ENCODE measurements at regions not wholly inside any gene's neighbourhood (a gene's known extent, or its start where the extent isn't known, plus 50 kb on each side); places are given as distances from the start of the nearest gene placed in this dataset.
"Not testable (repeated sequence)": the region's sequence is repeated elsewhere in the genome, so short reads cannot be mapped to it uniquely, and the experiment has no call there.

GRCh38 chr4:84224522-84224921, 274.6 kb downstream of the NKX6-1 start:
- DNase-seq (ENCODE audit: low read depth, low spot score) = no peak

GRCh38 chr4:84221704-84222103, 277.4 kb downstream of the NKX6-1 start:
- DNase-seq (ENCODE audit: low read depth, low spot score) = no peak

DNA sequence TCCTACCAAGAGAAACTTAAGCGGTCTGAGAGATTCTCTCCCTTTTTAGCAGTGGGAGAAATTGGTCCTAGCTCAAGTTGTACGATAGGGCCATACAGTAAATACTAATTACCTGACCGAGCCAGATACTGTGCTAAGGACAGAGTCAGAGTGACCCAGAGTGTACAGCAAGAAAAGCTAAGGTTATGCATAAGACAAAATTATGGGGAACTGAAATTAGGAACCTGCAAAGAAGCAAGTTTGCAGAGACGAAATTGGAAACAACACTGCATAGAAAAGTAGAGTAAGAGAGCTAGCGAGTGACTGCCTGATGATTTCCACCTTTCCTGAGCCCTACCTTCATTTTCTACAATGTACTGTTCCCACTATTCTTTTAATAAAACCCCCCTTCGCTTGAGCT, 278.1 kb downstream of the NKX6-1 start:
- no peak for DNase-seq (ENCODE audit: low read depth, low spot score)

- DNase-seq (ENCODE audit: low read depth, low spot score) = no peak
Measured at GRCh38 chr4:84219656-84220055, 279.4 kb downstream of the NKX6-1 start.

- no peak for DNase-seq (ENCODE audit: low read depth, low spot score)
Measured at GRCh38 chr4:84218031-84218430, 281.1 kb downstream of the NKX6-1 start.

DNA sequence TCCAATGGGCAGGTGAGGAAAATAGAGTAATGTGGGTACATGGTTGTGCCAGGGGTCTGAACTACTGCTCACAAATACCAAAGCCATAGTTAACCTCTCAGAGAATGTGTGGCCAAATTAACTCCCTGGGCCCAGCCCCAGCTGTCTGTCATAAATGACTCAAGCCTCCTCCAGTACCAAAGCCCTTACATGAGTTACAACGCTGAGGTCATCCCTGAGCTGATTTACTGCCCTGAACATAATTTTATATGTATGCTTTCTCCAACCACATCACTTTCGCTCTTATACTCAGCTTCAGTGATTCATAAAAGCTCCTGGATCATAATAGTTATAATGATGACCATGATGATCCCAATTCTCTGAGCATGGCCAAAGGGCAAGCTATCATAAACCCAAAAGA, 283.9 kb downstream of the NKX6-1 start:
- no peak for DNase-seq (ENCODE audit: low read depth, low spot score)

DNA sequence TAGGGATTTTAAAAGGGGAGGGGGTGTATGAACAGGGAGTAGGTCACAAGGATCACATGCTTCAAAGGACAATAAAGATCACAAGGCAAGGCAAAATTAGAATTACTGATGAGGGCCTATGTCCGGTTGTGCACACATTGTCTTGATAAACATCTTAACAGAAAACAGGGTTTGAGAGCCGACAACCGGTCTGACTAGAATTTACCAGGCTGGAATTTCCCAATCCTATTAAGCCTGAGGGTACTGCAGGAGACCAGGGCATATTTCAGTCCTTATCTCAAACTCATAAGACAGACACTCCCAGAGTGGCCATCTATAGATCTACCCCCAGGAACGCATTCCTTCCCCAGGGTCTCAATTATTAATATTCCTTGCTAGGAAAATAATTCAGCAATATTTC, 292.9 kb downstream of the NKX6-1 start:
- not testable (repeated sequence) for DNase-seq (ENCODE audit: low read depth, low spot score)

DNA sequence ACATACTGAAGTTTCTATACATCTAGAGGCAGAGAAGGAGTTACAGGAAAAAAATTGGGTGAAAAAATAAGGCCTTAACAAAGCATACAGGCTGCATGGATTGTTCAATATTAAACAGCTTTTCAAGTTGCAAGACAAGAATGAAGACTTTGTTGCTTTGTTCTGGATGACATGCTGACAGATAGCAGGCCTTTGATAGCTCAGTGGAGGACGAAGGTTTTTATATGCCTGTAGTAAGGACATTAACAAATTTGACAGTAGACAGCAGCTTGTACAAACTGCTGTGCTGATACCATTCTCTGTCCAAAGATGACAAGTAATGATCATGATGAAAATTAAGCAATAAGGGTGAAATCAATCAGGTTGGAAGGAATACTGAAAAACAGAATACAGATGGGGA, 309.9 kb downstream of the NKX6-1 start:
- DNase-seq (ENCODE audit: low read depth, low spot score) = no peak

DNA sequence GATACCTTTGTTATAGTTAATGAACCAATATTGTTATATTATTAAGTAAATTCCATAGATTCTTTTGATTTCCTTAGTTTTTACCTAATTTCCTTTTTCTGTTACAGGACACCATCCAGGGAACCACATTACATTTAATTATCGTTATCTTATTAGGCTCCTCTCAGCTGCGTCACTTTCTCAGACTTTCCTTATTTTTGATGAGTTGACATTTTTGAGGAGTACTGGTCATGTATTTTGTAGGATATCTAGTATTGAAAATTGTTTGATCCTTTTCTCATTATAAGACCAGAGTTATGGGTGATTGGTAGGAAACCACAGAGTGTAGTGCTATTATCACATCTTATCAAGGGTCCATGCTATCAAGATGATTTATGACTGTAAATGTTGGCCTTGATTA, 319.7 kb downstream of the NKX6-1 start:
- DNase-seq (ENCODE audit: low read depth, low spot score) = no peak

- no peak for DNase-seq (ENCODE audit: low read depth, low spot score)
Measured at GRCh38 chr4:84177831-84178542, 321.1 kb downstream of the NKX6-1 start.

- DNase-seq (ENCODE audit: low read depth, low spot score) = no peak
Measured at GRCh38 chr4:84176016-84176415, 323.1 kb downstream of the NKX6-1 start.

DNA sequence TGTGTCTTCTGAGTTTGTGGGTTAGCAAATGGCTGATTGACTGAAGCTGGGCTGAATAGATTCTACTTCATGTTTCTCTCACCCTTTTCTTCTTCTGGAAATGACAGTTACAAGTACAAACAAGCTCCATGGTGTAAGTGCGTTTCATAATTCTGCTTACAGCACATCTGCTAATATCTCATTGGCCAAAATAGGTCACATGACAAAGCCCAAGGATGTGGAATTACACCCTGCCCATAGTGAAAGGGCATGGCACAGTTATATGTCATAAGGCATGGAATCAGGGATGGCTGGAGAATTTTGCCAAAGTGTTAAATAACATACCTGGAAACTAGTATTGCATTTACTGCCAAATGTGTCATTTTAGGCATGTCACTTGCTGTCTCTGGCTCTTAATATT, 327.2 kb downstream of the NKX6-1 start:
- DNase-seq (ENCODE audit: low read depth, low spot score) = no peak

- DNase-seq (ENCODE audit: low read depth, low spot score) = no peak
Measured at GRCh38 chr4:84167564-84167963, 331.5 kb downstream of the NKX6-1 start.

DNA sequence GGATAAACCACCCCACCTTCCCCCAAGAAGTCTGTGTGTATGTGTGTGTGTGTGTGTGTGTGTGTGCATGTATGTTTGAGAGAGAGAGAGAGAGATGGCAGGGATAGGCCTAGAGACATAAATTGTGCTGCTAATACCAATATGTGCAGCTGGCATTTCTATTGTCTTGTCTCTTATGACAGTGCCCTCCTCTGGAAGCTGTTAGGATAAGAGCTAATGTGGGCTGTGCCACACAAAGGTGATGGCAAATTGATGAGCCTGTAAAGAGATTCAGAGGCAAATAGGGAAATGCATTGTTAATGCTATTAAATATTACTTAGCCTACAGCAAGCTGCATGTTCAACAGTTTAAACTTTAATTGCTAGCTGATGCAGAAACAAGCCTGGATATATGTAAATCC, 332.0 kb downstream of the NKX6-1 start:
- DNase-seq (ENCODE audit: low read depth, low spot score) = no peak

- DNase-seq (ENCODE audit: low read depth, low spot score) = no peak
Measured at GRCh38 chr4:84166486-84166885, 332.6 kb downstream of the NKX6-1 start.

DNA sequence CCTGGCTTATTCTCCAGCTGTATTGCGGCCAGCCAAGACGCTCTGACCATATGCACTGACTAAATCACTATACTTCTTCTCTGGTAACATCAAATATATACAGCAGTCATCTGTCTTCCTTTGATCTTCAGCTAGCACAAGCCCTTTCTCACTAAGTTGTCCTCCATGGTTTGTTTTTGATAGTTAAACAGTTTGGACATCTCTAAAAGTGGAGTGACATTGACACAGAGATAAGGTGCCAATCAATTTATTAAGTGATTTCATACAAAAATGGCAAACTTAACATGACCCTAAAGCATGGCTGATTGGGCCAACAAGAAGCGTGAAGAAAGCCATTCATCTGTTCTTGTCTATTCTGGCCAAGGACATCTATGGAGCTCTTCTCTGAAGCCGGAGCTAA, 334.9 kb downstream of the NKX6-1 start:
- no peak for DNase-seq (ENCODE audit: low read depth, low spot score)

DNA sequence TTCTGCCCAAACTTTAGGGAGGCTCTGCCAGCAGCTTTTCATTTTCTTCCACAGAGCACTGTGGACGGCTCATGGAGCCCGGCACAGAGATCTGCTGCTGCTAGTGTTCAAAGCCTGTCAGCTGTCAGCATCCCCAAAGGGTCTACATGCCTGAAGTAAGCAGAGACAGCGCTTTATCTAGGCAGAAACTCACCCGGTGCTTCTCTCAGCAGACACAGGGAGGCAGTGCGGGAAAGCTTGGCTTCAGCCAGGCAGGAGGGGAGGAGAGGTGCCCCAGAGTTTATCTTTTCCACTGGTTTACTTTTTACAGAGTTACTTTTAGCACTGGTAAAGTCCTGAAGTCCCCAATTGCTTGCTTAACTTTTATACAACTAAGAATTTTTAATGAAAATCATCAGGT, 339.3 kb downstream of the NKX6-1 start:
- no peak for DNase-seq (ENCODE audit: low read depth, low spot score)

DNA sequence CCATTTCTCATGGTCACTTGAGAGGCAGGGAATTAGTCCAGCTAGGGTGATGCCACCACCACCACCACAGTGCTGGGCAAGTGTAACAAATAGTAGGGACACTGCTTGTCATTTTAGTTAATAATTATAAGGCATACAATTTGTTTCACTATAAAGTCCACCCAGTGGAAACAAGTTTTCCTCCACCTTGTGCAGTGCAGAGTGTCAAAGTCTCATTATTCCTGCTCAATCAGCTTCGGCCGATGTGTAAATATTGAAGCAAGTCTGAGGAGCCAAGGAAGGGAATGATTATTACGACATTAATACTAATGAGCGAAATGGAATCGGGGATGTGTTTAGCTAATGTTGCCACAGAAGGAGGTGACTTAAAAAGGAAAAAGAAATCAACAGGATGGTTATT, 340.4 kb downstream of the NKX6-1 start:
- no peak for DNase-seq (ENCODE audit: low read depth, low spot score)

GRCh38 chr4:84151574-84151973, 347.5 kb downstream of the NKX6-1 start:
- no peak for DNase-seq (ENCODE audit: low read depth, low spot score)

DNA sequence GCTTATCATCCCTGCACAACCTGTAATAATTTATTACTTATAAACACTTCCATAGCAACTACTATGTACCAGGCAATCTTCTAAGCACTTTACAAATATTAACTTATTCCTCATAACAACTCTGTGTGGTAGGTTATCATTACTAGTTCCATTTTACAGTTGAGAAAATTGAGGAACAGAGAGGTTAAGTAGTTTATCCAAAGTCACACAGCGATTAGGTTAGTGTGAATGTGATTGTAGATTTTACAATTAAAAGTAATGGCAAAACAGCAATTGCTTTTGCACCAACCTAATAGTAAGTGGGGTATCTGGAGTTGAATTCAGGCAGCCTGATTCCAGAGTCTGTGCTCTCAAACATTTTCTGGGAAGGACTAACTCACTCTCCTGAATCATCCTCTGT, 348.9 kb downstream of the NKX6-1 start:
- no peak for DNase-seq (ENCODE audit: low read depth, low spot score)

DNA sequence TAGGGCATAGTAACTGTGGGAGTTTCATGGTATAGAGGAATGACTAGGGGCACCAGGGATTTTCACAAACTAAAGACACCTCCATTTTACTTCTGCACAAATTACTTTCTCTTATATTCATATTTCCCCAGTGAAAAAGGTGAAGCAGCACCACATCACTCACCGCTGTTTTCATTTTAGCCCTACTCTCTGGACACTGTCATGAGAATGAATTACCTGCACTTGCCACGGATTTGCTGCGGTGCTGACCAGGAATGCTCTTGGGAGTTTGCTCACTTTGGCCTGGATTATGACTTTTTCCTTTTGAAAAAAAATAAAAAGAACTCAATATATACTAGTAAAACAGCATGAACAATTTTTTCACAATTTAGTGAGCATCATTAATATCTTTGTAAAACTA, 351.3 kb downstream of the NKX6-1 start:
- DNase-seq (ENCODE audit: low read depth, low spot score) = no peak

DNA sequence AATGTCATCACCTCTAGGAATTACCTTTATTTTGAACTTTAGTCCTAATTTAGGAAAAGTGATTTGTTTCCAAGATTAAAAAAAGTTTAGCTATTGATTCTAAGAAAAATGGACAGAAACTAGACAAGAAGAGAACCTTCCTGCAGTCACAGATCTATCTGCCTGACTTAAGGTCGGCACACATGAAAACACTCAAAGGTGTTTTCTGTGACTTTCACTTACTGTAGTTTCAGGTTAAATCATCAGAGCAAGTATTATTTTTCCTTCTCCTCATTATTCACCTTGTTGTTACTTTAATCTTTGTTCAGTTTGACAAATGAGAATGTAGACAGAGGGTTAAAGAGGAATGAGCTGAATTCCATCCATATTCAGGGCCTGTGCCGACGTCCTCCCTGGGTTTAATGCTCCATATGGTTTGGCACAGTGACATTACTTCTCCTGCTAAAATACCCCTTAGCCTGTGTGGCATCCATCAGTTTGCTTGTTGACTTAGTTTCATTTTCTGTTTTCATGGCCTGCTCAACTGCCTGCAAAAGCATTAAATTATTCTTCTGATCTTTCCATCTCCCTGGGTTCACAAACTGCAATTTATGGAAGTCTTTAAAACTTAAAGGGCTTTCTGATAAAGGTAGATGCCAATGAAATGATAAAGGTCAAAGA, 352.7 kb downstream of the NKX6-1 start:
- no peak for DNase-seq (ENCODE audit: low read depth, low spot score)

- DNase-seq (ENCODE audit: low read depth, low spot score) = no peak
Measured at GRCh38 chr4:84145176-84145575, 353.9 kb downstream of the NKX6-1 start.

GRCh38 chr4:84126911-84127310, 372.2 kb downstream of the NKX6-1 start:
- not testable (repeated sequence) for DNase-seq (ENCODE audit: low read depth, low spot score)

Data from smooth muscle cell of the brain vasculature (primary cell).